ENCODE measurements at regions not wholly inside any gene's neighbourhood (a gene's known extent, or its start where the extent isn't known, plus 50 kb on each side); places are given as distances from the start of the nearest gene placed in this dataset.

DNA sequence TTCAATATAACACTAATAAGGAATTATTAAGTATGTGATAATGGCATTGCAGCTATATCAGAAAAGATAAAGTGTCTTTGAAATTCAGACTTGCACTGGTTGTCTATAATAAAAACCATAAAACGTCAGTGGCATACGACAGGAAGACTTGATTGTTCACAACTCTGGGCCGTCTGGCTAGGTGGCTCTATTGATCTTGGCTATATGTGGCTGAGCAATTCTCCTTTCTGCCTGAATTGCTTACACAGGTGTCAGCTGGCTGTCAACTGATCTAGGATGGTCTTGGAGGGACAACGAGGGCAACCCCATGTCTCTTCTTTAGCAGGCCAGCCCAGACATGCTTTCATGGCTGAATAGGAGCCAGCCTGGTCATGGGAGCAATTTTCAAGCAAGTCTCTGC is 359.1 kb downstream of the QKI start:
- Histone ChIP-seq H3K79me2 (ENCODE audit: control insufficient read depth, low read length) (no peaks in the 10 kb centered on the region), H3K9me2 (replicated peaks; ENCODE audit: control insufficient read depth, low read length) (no peaks in the 10 kb centered on the region), H3K4me2 (ENCODE audit: low read length) (no peak overlapping the region), H3F3A (ENCODE audit: control insufficient read depth, insufficient read depth) (no peaks in the 10 kb centered on the region), H3K9me3 (ENCODE audit: control insufficient read depth, insufficient read depth, low read length) (no peaks in the 10 kb centered on the region), H3K4me3 (ENCODE audit: low read length) (no peak overlapping the region), H3K27me3 (ENCODE audit: control insufficient read depth, low read length) (no peaks in the 10 kb centered on the region; the same call in 1 of the 2 replicates), H4K20me1 (ENCODE audit: control insufficient read depth, insufficient read depth, low read depth, low read length) (no peaks in the 10 kb centered on the region), H3K27ac (ENCODE audit: low read depth, low read length) (no peak overlapping the region), H3K36me3 (ENCODE audit: control insufficient read depth, low read length) (no peaks in the 10 kb centered on the region), H3K4me1 (ENCODE audit: control insufficient read depth, low read length) (no peaks in the 10 kb centered on the region)
- no peak for TF ChIP-seq EZH2phosphoT487 (IDR thresholded peaks at IDR 0.05; ENCODE audit: borderline replicate concordance, low read length)
- TF ChIP-seq, protein P1, sequence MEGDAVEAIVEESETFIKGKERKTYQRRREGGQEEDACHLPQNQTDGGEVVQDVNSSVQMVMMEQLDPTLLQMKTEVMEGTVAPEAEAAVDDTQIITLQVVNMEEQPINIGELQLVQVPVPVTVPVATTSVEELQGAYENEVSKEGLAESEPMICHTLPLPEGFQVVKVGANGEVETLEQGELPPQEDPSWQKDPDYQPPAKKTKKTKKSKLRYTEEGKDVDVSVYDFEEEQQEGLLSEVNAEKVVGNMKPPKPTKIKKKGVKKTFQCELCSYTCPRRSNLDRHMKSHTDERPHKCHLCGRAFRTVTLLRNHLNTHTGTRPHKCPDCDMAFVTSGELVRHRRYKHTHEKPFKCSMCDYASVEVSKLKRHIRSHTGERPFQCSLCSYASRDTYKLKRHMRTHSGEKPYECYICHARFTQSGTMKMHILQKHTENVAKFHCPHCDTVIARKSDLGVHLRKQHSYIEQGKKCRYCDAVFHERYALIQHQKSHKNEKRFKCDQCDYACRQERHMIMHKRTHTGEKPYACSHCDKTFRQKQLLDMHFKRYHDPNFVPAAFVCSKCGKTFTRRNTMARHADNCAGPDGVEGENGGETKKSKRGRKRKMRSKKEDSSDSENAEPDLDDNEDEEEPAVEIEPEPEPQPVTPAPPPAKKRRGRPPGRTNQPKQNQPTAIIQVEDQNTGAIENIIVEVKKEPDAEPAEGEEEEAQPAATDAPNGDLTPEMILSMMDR (IDR thresholded peaks at IDR 0.05; ENCODE audit: low read depth, low read length, poor library complexity, severe bottlenecking), result no peak

DNA sequence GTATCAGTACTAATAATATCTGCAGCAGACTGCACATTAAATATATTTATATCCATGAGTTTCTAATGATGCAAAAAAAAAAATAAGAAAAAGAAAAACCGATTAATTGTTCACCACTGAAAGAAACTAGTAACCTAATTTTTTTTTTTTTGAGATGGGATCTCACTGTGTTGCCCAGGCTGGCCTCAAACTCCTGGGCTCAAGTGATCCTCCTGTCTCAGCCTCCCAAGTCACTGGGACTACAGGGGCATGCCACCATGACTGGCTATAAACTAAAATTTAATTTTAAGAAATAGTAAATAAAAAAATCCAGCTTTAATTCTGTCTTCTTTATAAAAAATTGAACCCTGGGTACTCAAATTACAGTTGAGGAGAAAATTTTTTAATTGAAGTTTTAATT is 358.2 kb downstream of the QKI start:
- Histone ChIP-seq H3K79me2 (ENCODE audit: control insufficient read depth, low read length) (no peaks in the 10 kb centered on the region), H3K9me3 (ENCODE audit: control insufficient read depth, insufficient read depth, low read length) (no peaks in the 10 kb centered on the region), H3K4me3 (ENCODE audit: low read length) (no peak overlapping the region), H3K27ac (ENCODE audit: low read depth, low read length) (no peak overlapping the region), H3K4me2 (ENCODE audit: low read length) (no peak overlapping the region), H3K4me1 (ENCODE audit: control insufficient read depth, low read length) (no peaks in the 10 kb centered on the region), H3K9me2 (replicated peaks; ENCODE audit: control insufficient read depth, low read length) (no peaks in the 10 kb centered on the region), H4K20me1 (ENCODE audit: control insufficient read depth, insufficient read depth, low read depth, low read length) (no peaks in the 10 kb centered on the region), H3K27me3 (ENCODE audit: control insufficient read depth, low read length) (no peaks in the 10 kb centered on the region; the same call in 1 of the 2 replicates), H3K36me3 (ENCODE audit: control insufficient read depth, low read length) (no peaks in the 10 kb centered on the region), H3F3A (ENCODE audit: control insufficient read depth, insufficient read depth) (no peaks in the 10 kb centered on the region)
- TF ChIP-seq EZH2phosphoT487 (IDR thresholded peaks at IDR 0.05; ENCODE audit: borderline replicate concordance, low read length), result no peak
- TF ChIP-seq, protein P1 (IDR thresholded peaks at IDR 0.05; ENCODE audit: low read depth, low read length, poor library complexity, severe bottlenecking), result no peak

DNA sequence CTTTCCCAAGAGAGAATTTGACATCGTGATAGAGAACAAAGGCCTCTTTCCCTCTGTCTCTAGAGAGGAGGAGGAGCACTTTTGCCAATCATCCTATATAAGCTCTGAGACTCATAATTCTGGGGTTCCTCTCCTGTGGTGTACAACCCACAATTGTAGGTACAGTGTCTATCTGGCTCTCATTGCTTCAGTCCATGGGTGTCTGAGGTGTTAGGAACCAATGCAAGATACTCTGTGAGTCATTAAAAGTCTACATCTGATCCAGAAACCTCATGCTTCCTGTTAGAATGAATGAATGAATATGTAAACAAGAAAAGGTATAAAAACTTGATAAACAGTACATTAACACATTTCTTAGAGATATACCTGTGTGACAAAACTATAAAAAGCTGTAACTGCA is 356.7 kb downstream of the QKI start:
- no peak for TF ChIP-seq EZH2phosphoT487 (IDR thresholded peaks at IDR 0.05; ENCODE audit: borderline replicate concordance, low read length)
- TF ChIP-seq, protein P1 (IDR thresholded peaks at IDR 0.05; ENCODE audit: low read depth, low read length, poor library complexity, severe bottlenecking), result no peak
- no peaks in the 10 kb centered on the region for H3K9me2 ChIP-seq (replicated peaks; ENCODE audit: control insufficient read depth, low read length)
- H4K20me1 ChIP-seq (ENCODE audit: control insufficient read depth, insufficient read depth, low read depth, low read length), result no peaks in the 10 kb centered on the region
- H3K27me3 ChIP-seq (ENCODE audit: control insufficient read depth, low read length), result no peaks in the 10 kb centered on the region; the same call in 1 of the 2 replicates
- no peaks in the 10 kb centered on the region for H3K36me3 ChIP-seq (ENCODE audit: control insufficient read depth, low read length)
- no peaks in the 10 kb centered on the region for H3K4me1 ChIP-seq (ENCODE audit: control insufficient read depth, low read length)
- H3K79me2 ChIP-seq (ENCODE audit: control insufficient read depth, low read length), result no peaks in the 10 kb centered on the region
- no peaks in the 10 kb centered on the region for H3F3A ChIP-seq (ENCODE audit: control insufficient read depth, insufficient read depth)
- H3K4me3 ChIP-seq (ENCODE audit: low read length), result no peak overlapping the region
- H3K9me3 ChIP-seq (ENCODE audit: control insufficient read depth, insufficient read depth, low read length), result no peaks in the 10 kb centered on the region
- H3K4me2 ChIP-seq (ENCODE audit: low read length), result no peak overlapping the region
- H3K27ac ChIP-seq (ENCODE audit: low read depth, low read length), result no peak overlapping the region
